HEK293 (cell line): ENCODE measurements at regions not wholly inside any gene's neighbourhood (a gene's known extent, or its start where the extent isn't known, plus 50 kb on each side); places are given as distances from the start of the nearest gene placed in this dataset.

Source experiments
- CTCF ChIP-seq: fragments of 450-650 bp; formaldehyde crosslinking; IDR thresholded peaks from 2 replicates; pipeline ENCODE4 v1.5.1; 2016; ENCODE audit warnings: missing biosample characterization, missing genetic modification characterization
- ZBTB17 ChIP-seq: fragments of 450-650 bp; formaldehyde crosslinking; IDR thresholded peaks from 2 replicates; pipeline ENCODE4 v1.5.1; 2016; ENCODE audit warnings: missing biosample characterization, missing genetic modification characterization
- ZNF121 ChIP-seq: fragments of 450-650 bp; formaldehyde crosslinking; IDR thresholded peaks from 2 replicates; pipeline ENCODE4 v1.5.1; 2016; ENCODE audit warnings: missing biosample characterization, missing genetic modification characterization
- ZNF140 ChIP-seq: fragments of 450-650 bp; formaldehyde crosslinking; IDR thresholded peaks from 2 replicates; pipeline ENCODE4 v1.5.1; 2016; ENCODE audit warnings: missing biosample characterization, missing genetic modification characterization
- ZNF184 ChIP-seq: fragments of 450-650 bp; IDR thresholded peaks from 2 replicates; pipeline ENCODE4 v1.5.1; 2018; ENCODE audit warnings: missing biosample characterization, mild to moderate bottlenecking, missing genetic modification characterization
- ZNF266 ChIP-seq: fragments of 450-650 bp; formaldehyde crosslinking; IDR thresholded peaks from 2 replicates; pipeline ENCODE4 v1.5.1; 2016; ENCODE audit warnings: missing biosample characterization, missing genetic modification characterization, low read depth
- ZNF274 ChIP-seq, 2 experiments: fragments of 200-500 bp in 1 of 2; fragments of 450-650 bp in 1 of 2; sonication (Bioruptor generic) in 1 of 2; formaldehyde crosslinking in 1 of 2; IDR thresholded peaks; 2 replicates each; pipeline versions ENCODE4 v1.5.1 to v1.6.1; 2014 to 2016; ENCODE audit warnings: borderline replicate concordance in 1 of 2, inconsistent platforms in 1 of 2, low read length in 1 of 2, missing biosample characterization in 1 of 2, missing genetic modification characterization in 1 of 2
- ZNF449 ChIP-seq: fragments of 450-650 bp; formaldehyde crosslinking; IDR thresholded peaks from 2 replicates; pipeline ENCODE4 v1.5.1; 2017; ENCODE audit warnings: missing biosample characterization, mild to moderate bottlenecking, missing genetic modification characterization, moderate library complexity
- ZNF513 ChIP-seq: fragments of 450-650 bp; IDR thresholded peaks from 2 replicates; pipeline ENCODE4 v1.5.1; 2018; ENCODE audit warnings: missing biosample characterization, missing genetic modification characterization
- ZNF548 ChIP-seq: fragments of 450-650 bp; formaldehyde crosslinking; IDR thresholded peaks from 2 replicates; pipeline ENCODE4 v1.5.1; 2016; ENCODE audit warnings: missing biosample characterization, missing genetic modification characterization
- ZNF549 ChIP-seq: fragments of 450-650 bp; IDR thresholded peaks from 2 replicates; pipeline ENCODE4 v1.5.1; 2018; ENCODE audit warnings: missing biosample characterization, missing genetic modification characterization, mild to moderate bottlenecking, inconsistent platforms, moderate library complexity
- ZNF654 ChIP-seq: fragments of 450-650 bp; formaldehyde crosslinking; IDR thresholded peaks from 2 replicates; pipeline ENCODE4 v1.5.1; 2016; ENCODE audit warnings: low read depth, missing biosample characterization, missing genetic modification characterization
- ZSCAN30 ChIP-seq: fragments of 450-650 bp; IDR thresholded peaks from 2 replicates; pipeline ENCODE4 v1.5.1; 2018; ENCODE audit warnings: missing biosample characterization, mild to moderate bottlenecking, missing genetic modification characterization, moderate library complexity

- TF ChIP-seq ZNF274 (IDR thresholded peaks at IDR 0.05; ENCODE audit: low read length) (no peak), ZNF274 (tag by site-specific recombination; IDR thresholded peaks at IDR 0.05; ENCODE audit: borderline replicate concordance) (no peak), ZNF184 (no peak), ZBTB17 (tag by site-specific recombination) (no peak), ZNF121 (tag by site-specific recombination) (no peak), ZNF513 (tag by site-specific recombination) (no peak), ZNF140 (tag by site-specific recombination) (no peak), ZSCAN30 (no peak), ZNF548 (no peak), ZNF549 (tag by site-specific recombination) (no peak), CTCF (no peak), ZNF654 (tag by site-specific recombination) (no peak), ZNF449 (tag by site-specific recombination) (no peak), ZNF266 (tag by site-specific recombination) (no peak)
Measured at GRCh38 chr10:59550061-59550460, 159.6 kb downstream of the SLC16A9 start.
